CD14-positive monocyte (primary cell): ENCODE measurements at regions not wholly inside any gene's neighbourhood (a gene's known extent, or its start where the extent isn't known, plus 50 kb on each side); places are given as distances from the start of the nearest gene placed in this dataset.

Experiments used
- DNase-seq, 3 donors: peaks; one replicate each; pipeline ENCODE4 v3.0.0-alpha.2; 2011 to 2022
- H2AFZ ChIP-seq: 2 replicates; pipeline ENCODE4 v1.6.0; 2012; ENCODE audit warnings: mild to moderate bottlenecking, low read depth, low read length, inconsistent platforms; ENCODE audit not compliant: insufficient read depth, poor library complexity, severe bottlenecking
- H3K27ac ChIP-seq, 2 donors: 1 replicate in 1 of 2; 2 replicates in 1 of 2; pipeline ENCODE4 v1.5.1; 2012 to 2013; ENCODE audit warnings: low read length in 2 of 2, control low read depth in 1 of 2, inconsistent platforms in 1 of 2, low read depth in 1 of 2, mild to moderate bottlenecking in 1 of 2
- H3K27me3 ChIP-seq, 2 donors: one replicate each; pipeline versions ENCODE4 v1.6.0 to v1.6.1; 2011 to 2013; ENCODE audit warnings: low read length in 2 of 2; ENCODE audit not compliant: control insufficient read depth in 2 of 2, insufficient read depth in 2 of 2
- H3K36me3 ChIP-seq, 2 donors: replicated peaks in 1 of 2; 1 replicate in 1 of 2; 2 replicates in 1 of 2; pipeline versions ENCODE4 v1.5.1 to v1.6.1; 2012 to 2013; ENCODE audit warnings: low read length in 2 of 2, control low read depth in 1 of 2, inconsistent platforms in 1 of 2, mild to moderate bottlenecking in 1 of 2; ENCODE audit not compliant: insufficient read depth in 2 of 2, control insufficient read depth in 1 of 2
- H3K4me1 ChIP-seq, 2 donors: 1 replicate in 1 of 2; 2 replicates in 1 of 2; pipeline versions ENCODE4 v1.5.1 to v1.6.1; 2012 to 2013; ENCODE audit warnings: low read length in 2 of 2, control low read depth in 1 of 2, inconsistent platforms in 1 of 2, mild to moderate bottlenecking in 1 of 2, moderate library complexity in 1 of 2; ENCODE audit not compliant: insufficient read depth in 2 of 2, control insufficient read depth in 1 of 2
- H3K4me2 ChIP-seq: replicated peaks from 2 replicates; pipeline ENCODE3; 2012; ENCODE audit warnings: low read length, moderate library complexity, mild to moderate bottlenecking; ENCODE audit not compliant: poor library complexity, severe bottlenecking; ENCODE audit errors: extremely low read depth
- H3K4me3 ChIP-seq, 3 experiments: fragments of 200-600 bp in 1 of 3; sonication (generic) in 1 of 3; replicated peaks in 1 of 3; 1 replicate in 2 of 3; 2 replicates in 1 of 3; pipeline ENCODE4 v1.5.1; 2011 to 2013; ENCODE audit warnings: low read length in 3 of 3, mild to moderate bottlenecking in 3 of 3, control low read depth in 2 of 3, low read depth in 2 of 3, inconsistent platforms in 1 of 3, moderate library complexity in 1 of 3
- H3K79me2 ChIP-seq: 2 replicates; pipeline ENCODE4 v1.6.0; 2012; ENCODE audit warnings: mild to moderate bottlenecking, control low read depth, inconsistent platforms, low read length, moderate library complexity; ENCODE audit not compliant: insufficient read depth
- H3K9ac ChIP-seq: 2 replicates; pipeline ENCODE4 v1.6.0; 2017; ENCODE audit warnings: low read length, mild to moderate bottlenecking; ENCODE audit not compliant: insufficient read depth, poor library complexity, severe bottlenecking
- H3K9me3 ChIP-seq, 2 donors: replicated peaks in 1 of 2; 1 replicate in 1 of 2; 2 replicates in 1 of 2; pipeline versions ENCODE4 v1.5.1 to v1.6.1; 2012 to 2013; ENCODE audit warnings: low read length in 2 of 2, control low read depth in 1 of 2; ENCODE audit not compliant: control insufficient read depth in 1 of 2, insufficient read depth in 1 of 2
- H4K20me1 ChIP-seq: 2 replicates; pipeline ENCODE4 v1.6.0; 2012; ENCODE audit warnings: mild to moderate bottlenecking, low read length, control low read depth, moderate library complexity; ENCODE audit not compliant: insufficient read depth
- H3K27ac Mint-ChIP-seq, 7 donors: one replicate each; pipeline ENCODE4 v1.8.0; 2020; ENCODE audit warnings: mild to moderate bottlenecking in 7 of 7, mixed read lengths in 7 of 7, moderate library complexity in 6 of 7, inconsistent platforms in 2 of 7
- H3K27me3 Mint-ChIP-seq, 3 donors: one replicate each; pipeline ENCODE4 v1.8.0; 2021 to 2022; ENCODE audit warnings: low read depth in 3 of 3, mild to moderate bottlenecking in 3 of 3, mixed read lengths in 3 of 3, moderate library complexity in 3 of 3, inconsistent platforms in 1 of 3
- H3K36me3 Mint-ChIP-seq, 2 donors: one replicate each; pipeline ENCODE4 v1.8.0; 2020; ENCODE audit warnings: mixed read lengths in 2 of 2, inconsistent platforms in 1 of 2, mild to moderate bottlenecking in 1 of 2
- H3K4me1 Mint-ChIP-seq: one replicate; pipeline ENCODE4 v1.8.0; 2020; ENCODE audit warnings: mild to moderate bottlenecking, mixed read lengths
- H3K4me3 Mint-ChIP-seq, 2 donors: one replicate each; pipeline ENCODE4 v1.8.0; 2020; ENCODE audit warnings: mild to moderate bottlenecking in 2 of 2, mixed read lengths in 2 of 2, moderate library complexity in 1 of 2
- H3K9me3 Mint-ChIP-seq, 7 donors: one replicate each; pipeline ENCODE4 v1.8.0; 2020 to 2022; ENCODE audit warnings: mixed read lengths in 7 of 7, mild to moderate bottlenecking in 6 of 7, moderate library complexity in 6 of 7, inconsistent platforms in 2 of 7
- CTCF ChIP-seq: fragments of 200-600 bp; IDR thresholded peaks from one replicate; pipeline ENCODE4 v1.8.0; 2022; ENCODE audit warnings: antibody characterized with exemption, mild to moderate bottlenecking
- WGBS: methylation state at CpG from one replicate; pipeline ENCODE4 v1.1.5; 2013; ENCODE audit warnings: missing lambda C conversion rate; ENCODE audit not compliant: insufficient coverage; 5-methylcytosine and 5-hydroxymethylcytosine counted together
- intact Hi-C, 2 donors: fragments of 100-400 bp; cut with micrococcal nuclease; formaldehyde crosslinking; loops; one replicate each; pipeline versions ENCODE4 v1.15.0 to v1.15.1; 2023

- Histone ChIP-seq H3K9ac (no peak overlapping the region), H3K79me2 (no peaks in the 10 kb centered on the region), H3K4me3 (no peak overlapping the region), H3K27me3 (no peaks in the 10 kb centered on the region), H3K36me3 (no peaks in the 10 kb centered on the region), H3K9me3 (no peaks in the 10 kb centered on the region), H4K20me1 (no peaks in the 10 kb centered on the region), H2AFZ (no peak overlapping the region), H3K4me1 (no peaks in the 10 kb centered on the region), H3K4me2 (no peak overlapping the region), H3K27ac (no peak overlapping the region)
- no peak for DNase-seq
- H3K27me3 Mint-ChIP-seq: no peaks in the 10 kb centered on the region
- WGBS: no CpG with 5 or more reads among the region's 5 CpGs
- H3K4me3 Mint-ChIP-seq: no peak overlapping the region
- intact Hi-C loops: no loop called here
- no peak for TF ChIP-seq CTCF
- H3K9me3 Mint-ChIP-seq: peaks cover 0 to 6% (median 0%) of the 10 kb centered on the region in 7 donors
- no peak overlapping the region for H3K27ac Mint-ChIP-seq
- H3K4me1 Mint-ChIP-seq: no peaks in the 10 kb centered on the region
- no peaks in the 10 kb centered on the region for H3K36me3 Mint-ChIP-seq
These were observed 1272.1 kb upstream of the ADGRB3 start for GRCh38 chr6:67362976-67363375.

GRCh38 chr6:67361264-67361663, 1273.8 kb upstream of the ADGRB3 start:
- no peaks in the 10 kb centered on the region for H3K27me3 ChIP-seq
- H3K4me1 ChIP-seq: no peaks in the 10 kb centered on the region
- Mint-ChIP-seq H3K9me3 (peaks cover 0 to 6% (median 0%) of the 10 kb centered on the region in 7 donors), H3K4me3 (no peak overlapping the region), H3K27me3 (no peaks in the 10 kb centered on the region), H3K4me1 (no peaks in the 10 kb centered on the region), H3K27ac (no peak overlapping the region), H3K36me3 (no peaks in the 10 kb centered on the region)
- H3K27ac ChIP-seq: no peak overlapping the region
- H3K4me2 ChIP-seq: no peak overlapping the region
- no peaks in the 10 kb centered on the region for H4K20me1 ChIP-seq
- H2AFZ ChIP-seq: no peak overlapping the region
- no peaks in the 10 kb centered on the region for H3K79me2 ChIP-seq
- TF ChIP-seq CTCF: no peak
- no peak overlapping the region for H3K4me3 ChIP-seq
- H3K36me3 ChIP-seq: no peaks in the 10 kb centered on the region
- no peak for DNase-seq
- WGBS: no CpG with 5 or more reads among the region's 2 CpGs
- no peaks in the 10 kb centered on the region for H3K9me3 ChIP-seq
- H3K9ac ChIP-seq: no peak overlapping the region
- intact Hi-C loops: no loop called here
